Testis (tissue), 2 donors: ENCODE measurements at regions not wholly inside any gene's neighbourhood (a gene's known extent, or its start where the extent isn't known, plus 50 kb on each side); places are given as distances from the start of the nearest gene placed in this dataset.

Experiments used
- DNase-seq: peaks from one replicate; pipeline ENCODE4 v3.0.0-alpha.2; 2019
- H3K27ac ChIP-seq, 2 donors: fragments of 200-600 bp; sonication (generic); one replicate each; pipeline ENCODE4 v1.5.1; 2019
- H3K27me3 ChIP-seq: fragments of 200-600 bp; sonication (generic); one replicate; pipeline ENCODE4 v1.5.1; 2019
- H3K36me3 ChIP-seq: fragments of 200-600 bp; sonication (generic); one replicate; pipeline ENCODE4 v1.5.1; 2017; ENCODE audit warnings: low read depth; ENCODE audit errors: missing control alignments
- H3K4me1 ChIP-seq: fragments of 200-600 bp; sonication (generic); one replicate; pipeline ENCODE4 v1.5.1; 2019
- H3K4me3 ChIP-seq, 2 donors: fragments of 200-600 bp; sonication (generic); one replicate each; pipeline ENCODE4 v1.5.1; 2017 to 2019
- H3K9me3 ChIP-seq: fragments of 200-600 bp; sonication (generic); one replicate; pipeline ENCODE4 v1.5.1; 2017
- POLR2A ChIP-seq: fragments of 450-650 bp; IDR thresholded peaks from one replicate; pipeline ENCODE4 v1.6.1; 2017; ENCODE audit warnings: antibody characterized with exemption, mild to moderate bottlenecking, moderate library complexity
- WGBS, 2 donors: methylation state at CpG; one replicate each; pipeline ENCODE4 v1.1.5; 2018; 5-methylcytosine and 5-hydroxymethylcytosine counted together
- intact Hi-C: fragments of 100-400 bp; cut with DNase I; formaldehyde crosslinking; loops from one replicate; pipeline ENCODE4 v1.15.1; 2023; ENCODE audit warnings: low total_unique reads
- TF ChIP-seq, protein P1 (sequence below), 3 experiments: fragments of 450-650 bp in 2 of 3; fragments of 200-600 bp in 1 of 3; sonication (generic) in 1 of 3; IDR thresholded peaks; one replicate each; pipeline ENCODE4 v1.5.1; 2016 to 2019; ENCODE audit warnings: antibody characterized with exemption in 3 of 3, mild to moderate bottlenecking in 2 of 3, moderate library complexity in 1 of 3

DNA sequence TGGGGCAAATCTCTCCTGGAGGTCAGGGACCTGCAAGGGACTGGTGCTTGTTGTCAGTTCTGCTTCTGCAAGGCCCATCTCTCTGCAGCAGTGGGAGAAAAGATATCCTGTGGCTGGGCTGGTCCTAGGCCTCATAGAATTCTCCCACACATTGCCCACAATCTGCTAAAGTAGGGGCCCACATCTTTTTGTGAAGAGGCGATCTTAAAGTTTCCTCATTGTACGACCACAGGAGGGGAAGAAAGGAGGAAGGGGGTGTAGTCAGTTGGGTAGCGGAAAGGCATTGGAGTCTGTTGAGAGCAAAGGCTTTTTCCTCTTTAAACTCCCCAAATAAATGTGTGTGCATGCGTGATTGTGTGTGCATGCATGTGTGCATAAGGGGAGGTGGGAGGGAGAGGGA, 145.3 kb downstream of the SLC4A3 start:
- WGBS, 2 donors, result 71 to 86% methylated on average over 4 of the region's 4 CpGs
- DNase-seq, result no peak
- intact Hi-C loops, result no loop called here
- Histone ChIP-seq H3K4me3 (no peak overlapping the region), H3K4me1 (no peaks in the 10 kb centered on the region), H3K36me3 (no peaks in the 10 kb centered on the region), H3K27me3 (no peaks in the 10 kb centered on the region), H3K9me3 (no peaks in the 10 kb centered on the region), H3K27ac (no peak overlapping the region)
- no peak for TF ChIP-seq POLR2A
- TF ChIP-seq, protein P1, sequence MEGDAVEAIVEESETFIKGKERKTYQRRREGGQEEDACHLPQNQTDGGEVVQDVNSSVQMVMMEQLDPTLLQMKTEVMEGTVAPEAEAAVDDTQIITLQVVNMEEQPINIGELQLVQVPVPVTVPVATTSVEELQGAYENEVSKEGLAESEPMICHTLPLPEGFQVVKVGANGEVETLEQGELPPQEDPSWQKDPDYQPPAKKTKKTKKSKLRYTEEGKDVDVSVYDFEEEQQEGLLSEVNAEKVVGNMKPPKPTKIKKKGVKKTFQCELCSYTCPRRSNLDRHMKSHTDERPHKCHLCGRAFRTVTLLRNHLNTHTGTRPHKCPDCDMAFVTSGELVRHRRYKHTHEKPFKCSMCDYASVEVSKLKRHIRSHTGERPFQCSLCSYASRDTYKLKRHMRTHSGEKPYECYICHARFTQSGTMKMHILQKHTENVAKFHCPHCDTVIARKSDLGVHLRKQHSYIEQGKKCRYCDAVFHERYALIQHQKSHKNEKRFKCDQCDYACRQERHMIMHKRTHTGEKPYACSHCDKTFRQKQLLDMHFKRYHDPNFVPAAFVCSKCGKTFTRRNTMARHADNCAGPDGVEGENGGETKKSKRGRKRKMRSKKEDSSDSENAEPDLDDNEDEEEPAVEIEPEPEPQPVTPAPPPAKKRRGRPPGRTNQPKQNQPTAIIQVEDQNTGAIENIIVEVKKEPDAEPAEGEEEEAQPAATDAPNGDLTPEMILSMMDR (IDR thresholded peaks at IDR 0.05), result no peak

DNA sequence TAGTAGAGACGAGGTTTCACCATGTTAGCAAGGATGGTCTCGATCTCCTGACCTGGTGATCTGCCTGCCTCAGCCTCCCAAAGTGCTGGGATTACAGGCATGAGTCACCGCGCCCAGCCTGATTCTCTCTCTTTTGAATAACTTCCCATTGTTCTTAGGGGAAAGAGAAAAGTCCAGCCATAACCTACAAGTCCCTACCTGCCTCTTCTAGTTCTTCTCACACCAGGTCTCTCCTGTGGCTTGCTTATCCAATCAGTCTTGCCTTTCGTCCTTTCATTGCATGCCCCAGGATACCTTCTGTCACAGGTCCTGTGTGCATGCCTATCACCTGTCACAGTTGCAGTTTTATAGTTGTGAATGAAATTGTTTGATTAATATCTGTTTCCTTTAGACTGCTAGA, 148.1 kb downstream of the SLC4A3 start:
- 95 to 96% methylated on average over 5 of the region's 5 CpGs for WGBS, 2 donors
- no peak for TF ChIP-seq POLR2A
- TF ChIP-seq, protein P1 (IDR thresholded peaks at IDR 0.05), result no peak
- intact Hi-C loops, result no loop called here

DNA sequence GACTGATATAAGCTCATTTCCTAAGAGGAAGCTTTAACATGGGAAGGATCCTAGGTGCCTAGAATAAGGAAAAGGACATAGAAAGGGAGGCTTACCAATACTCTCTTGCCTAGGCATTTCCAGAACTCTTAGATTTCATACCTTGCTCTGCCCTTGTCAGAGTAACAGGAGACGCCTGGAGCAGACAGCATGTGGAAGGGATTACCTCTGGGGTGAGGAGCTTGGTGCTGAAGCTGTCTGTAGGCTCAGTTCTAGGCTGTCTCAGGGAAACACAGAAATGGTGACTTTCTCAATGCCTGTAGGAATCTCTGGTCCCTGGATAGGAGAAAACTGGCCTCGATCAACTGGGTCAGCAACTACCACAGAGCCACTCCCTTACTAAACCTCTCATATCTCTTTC, 150.0 kb downstream of the SLC4A3 start:
- Histone ChIP-seq H3K27me3 (no peaks in the 10 kb centered on the region), H3K9me3 (no peaks in the 10 kb centered on the region), H3K27ac (no peak overlapping the region), H3K4me3 (no peak overlapping the region), H3K4me1 (peaks cover 2% of the 10 kb centered on the region), H3K36me3 (no peaks in the 10 kb centered on the region)
- TF ChIP-seq, protein P1 (IDR thresholded peaks at IDR 0.05), result no peak
- TF ChIP-seq POLR2A, result no peak
- no peak for DNase-seq
- intact Hi-C loops, result no loop called here
- 85 to 87% methylated on average over 2 of the region's 2 CpGs for WGBS, 2 donors

More for the DNA sequence above, 148.1 kb downstream of the SLC4A3 start:
- no peaks in the 10 kb centered on the region for H3K9me3 ChIP-seq
- DNase-seq, result no peak
- no peak overlapping the region for H3K4me3 ChIP-seq
- H3K27me3 ChIP-seq, result no peaks in the 10 kb centered on the region
- H3K4me1 ChIP-seq, result no peaks in the 10 kb centered on the region
- no peak overlapping the region for H3K27ac ChIP-seq
- H3K36me3 ChIP-seq, result no peaks in the 10 kb centered on the region

DNA sequence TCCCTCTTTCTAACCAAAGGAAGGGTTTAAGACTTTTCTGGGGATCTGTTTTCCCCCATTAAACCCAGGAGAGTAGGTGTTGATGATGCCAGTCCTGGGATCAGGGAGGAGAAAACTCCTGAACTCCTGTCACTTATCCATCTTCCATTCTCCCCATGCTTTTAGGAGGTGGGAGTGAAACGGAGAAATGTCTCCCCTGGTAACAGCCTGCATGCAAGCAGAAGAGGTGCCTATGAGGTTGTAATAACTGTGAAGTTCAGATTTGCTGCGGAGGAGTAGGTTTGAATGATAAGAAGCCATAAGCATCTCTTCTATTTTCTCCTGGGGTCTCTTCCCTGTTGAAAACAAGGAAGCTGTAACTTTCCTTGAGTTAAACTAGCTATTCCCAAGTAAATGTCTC, 150.8 kb downstream of the SLC4A3 start:
- Histone ChIP-seq H3K9me3 (no peaks in the 10 kb centered on the region), H3K36me3 (no peaks in the 10 kb centered on the region), H3K4me1 (peaks cover 6% of the 10 kb centered on the region), H3K27ac (no peak overlapping the region), H3K27me3 (no peaks in the 10 kb centered on the region), H3K4me3 (no peak overlapping the region)
- no peak for DNase-seq
- intact Hi-C loops, result no loop called here
- 61 to 69% methylated on average over 2 of the region's 2 CpGs for WGBS, 2 donors
- TF ChIP-seq POLR2A, result no peak
- TF ChIP-seq, protein P1 (IDR thresholded peaks at IDR 0.05), result no peak

DNA sequence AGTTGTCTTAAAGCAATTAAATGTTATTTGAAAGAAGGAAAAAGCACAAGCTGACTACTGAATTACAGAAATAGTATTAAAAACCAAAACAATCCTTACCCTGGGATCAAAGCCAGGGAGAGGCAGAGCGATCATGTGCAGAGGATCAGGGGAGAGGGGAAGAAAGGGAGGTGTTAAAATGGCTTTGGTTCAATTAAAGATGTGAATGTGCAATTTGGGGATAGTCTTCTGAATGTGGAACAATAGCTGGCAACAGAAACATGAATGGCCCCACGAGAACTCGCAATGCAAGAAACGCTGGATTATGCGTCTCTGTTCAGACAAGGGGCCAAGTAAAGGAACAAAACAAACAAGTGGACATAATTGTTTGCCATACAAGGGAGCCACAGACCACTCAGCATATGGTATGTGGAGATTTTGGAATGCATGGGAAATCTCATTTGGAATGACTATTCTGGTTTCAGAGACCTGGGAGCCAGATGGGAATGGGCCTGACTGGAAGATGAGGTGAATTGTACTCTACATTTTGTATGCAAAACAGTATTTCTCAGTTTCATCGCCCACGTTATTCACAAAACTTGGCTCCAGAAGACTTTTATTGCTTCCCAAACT, 155.4 kb downstream of the SLC4A3 start:
- H3K4me3 ChIP-seq, result no peak overlapping the region

More for the DNA sequence above, 155.4 kb downstream of the SLC4A3 start:
- no peak for TF ChIP-seq POLR2A
- TF ChIP-seq, protein P1 (IDR thresholded peaks at IDR 0.05), result no peak
- H3K36me3 ChIP-seq, result no peaks in the 10 kb centered on the region
- no peaks in the 10 kb centered on the region for H3K9me3 ChIP-seq
- intact Hi-C loops, result no loop called here
- H3K27me3 ChIP-seq, result no peaks in the 10 kb centered on the region
- no peak overlapping the region for H3K27ac ChIP-seq
- DNase-seq, result no peak
- H3K4me1 ChIP-seq, result peaks cover 6% of the 10 kb centered on the region
- 58 to 68% methylated on average over 7 of the region's 7 CpGs for WGBS, 2 donors
